Right lobe of liver (tissue), 6 donors: ENCODE measurements at regions not wholly inside any gene's neighbourhood (a gene's known extent, or its start where the extent isn't known, plus 50 kb on each side); places are given as distances from the start of the nearest gene placed in this dataset.

Experiments
- ATAC-seq, 4 donors: fragments of 200-7000 bp; cut with Tn5 transposase; one replicate each; pipeline ENCODE4 v1.9.1; 2020; ENCODE audit warnings: mild to moderate bottlenecking in 4 of 4, moderate library complexity in 4 of 4
- DNase-seq, 3 donors: peaks; one replicate each; pipeline ENCODE4 v3.0.0-alpha.2; 2020
- H3K27ac ChIP-seq, 3 donors: fragments of 200-600 bp; one replicate each; pipeline ENCODE4 v1.8.0; 2022
- H3K27me3 ChIP-seq, 2 donors: fragments of 200-600 bp; one replicate each; pipeline ENCODE4 v1.8.0; 2022
- H3K36me3 ChIP-seq, 4 donors: fragments of 200-600 bp; sonication (generic) in 1 of 4; one replicate each; pipeline versions ENCODE4 v1.5.1 to v1.8.0; 2017 to 2022; ENCODE audit warnings: control low read depth in 1 of 4
- H3K4me1 ChIP-seq, 4 donors: fragments of 200-600 bp; sonication (generic) in 1 of 4; one replicate each; pipeline versions ENCODE4 v1.5.1 to v1.8.0; 2017 to 2022; ENCODE audit warnings: control low read depth in 1 of 4
- H3K4me3 ChIP-seq, 3 donors: fragments of 200-600 bp; one replicate each; pipeline ENCODE4 v1.8.0; 2022
- H3K9me3 ChIP-seq, 4 donors: fragments of 200-600 bp; sonication (generic) in 1 of 4; one replicate each; pipeline versions ENCODE4 v1.5.1 to v1.8.0; 2017 to 2022; ENCODE audit warnings: control low read depth in 1 of 4
- CTCF ChIP-seq, 4 donors: fragments of 200-600 bp in 3 of 4; fragments of 450-650 bp in 1 of 4; IDR thresholded peaks; one replicate each; pipeline versions ENCODE4 v1.5.1 to v1.8.0; 2016 to 2022; ENCODE audit warnings: antibody characterized with exemption in 4 of 4, mild to moderate bottlenecking in 2 of 4
- POLR2A ChIP-seq: fragments of 450-650 bp; IDR thresholded peaks from one replicate; pipeline ENCODE4 v1.6.1; 2017; ENCODE audit warnings: antibody characterized with exemption, mild to moderate bottlenecking
- WGBS: methylation state at CpG from one replicate; pipeline ENCODE4 v1.1.6; 2018; ENCODE audit warnings: low coverage, low lambda C conversion rate; ENCODE audit not compliant: insufficient coverage; ENCODE audit errors: missing lambda C conversion rate; 5-methylcytosine and 5-hydroxymethylcytosine counted together
- intact Hi-C, 2 donors: fragments of 100-400 bp; cut with DNase I; formaldehyde crosslinking; loops; one replicate each; pipeline versions ENCODE4 v1.11.2 to v1.14.1; 2022
- donor health status: DM: no; HTN: yes; CAD: no.
- donor health status: DM: no; HTN: no; CAD: no.
- donor health status: DM: no; HTN: no; CAD: no.
- donor health status: DM: no; HTN: yes; CAD: no.
- donor health status: DM: no; HTN: yes; CAD: no.

GRCh38 chr4:178240891-178241290, 798.7 kb upstream of the AGA start:
- Histone ChIP-seq H3K4me3 (no peak overlapping the region), H3K4me1 (no peaks in the 10 kb centered on the region), H3K27me3 (no peaks in the 10 kb centered on the region), H3K36me3 (no peaks in the 10 kb centered on the region), H3K9me3 (no peaks in the 10 kb centered on the region), H3K27ac (no peak overlapping the region)
- no peak for DNase-seq
- WGBS: 81% methylated on average over 5 of the region's 9 CpGs
- peak in 1 of 4 donors; percentile 41 for ATAC-seq
- intact Hi-C loops: no loop called here
- no peak for TF ChIP-seq CTCF (IDR thresholded peaks at IDR 0.05)
- no peak for TF ChIP-seq POLR2A

- DNase-seq (no peak), ATAC-seq (peak in 1 of 4 donors; percentile 22)
- no CpG with 5 or more reads among the region's 3 CpGs for WGBS
- no peak for TF ChIP-seq CTCF (IDR thresholded peaks at IDR 0.05)
- no peak for TF ChIP-seq POLR2A
- H3K9me3 ChIP-seq: no peaks in the 10 kb centered on the region
- no peaks in the 10 kb centered on the region for H3K27me3 ChIP-seq
- no peaks in the 10 kb centered on the region for H3K36me3 ChIP-seq
- intact Hi-C loops: no loop called here
- no peak overlapping the region for H3K27ac ChIP-seq
- H3K4me3 ChIP-seq: no peak overlapping the region
- H3K4me1 ChIP-seq: no peaks in the 10 kb centered on the region
Observed at GRCh38 chr4:178241601-178242118, 799.4 kb upstream of the AGA start.

DNA sequence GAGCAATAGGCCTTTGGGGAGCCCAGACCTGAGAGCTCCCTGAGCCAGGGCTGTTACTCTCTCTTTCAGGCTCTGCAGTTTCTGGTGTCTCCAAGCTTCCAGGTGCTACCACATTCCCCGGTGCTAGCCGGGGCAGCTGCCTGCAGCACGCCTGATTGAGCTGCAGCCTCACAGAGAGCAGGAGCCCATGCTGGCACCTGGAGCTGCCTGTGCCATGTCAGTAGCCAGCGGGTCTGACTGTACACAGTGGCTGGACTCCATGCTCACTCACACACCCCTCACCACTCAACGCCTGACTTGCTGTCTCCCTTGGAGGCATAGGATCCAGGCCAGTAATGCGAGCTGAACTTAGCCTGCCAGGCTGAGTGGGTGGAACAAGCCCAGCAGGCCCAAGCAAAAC, 800.4 kb upstream of the AGA start:
- Histone ChIP-seq H3K4me1 (no peaks in the 10 kb centered on the region), H3K27me3 (no peaks in the 10 kb centered on the region), H3K27ac (no peak overlapping the region), H3K9me3 (no peaks in the 10 kb centered on the region), H3K4me3 (no peak overlapping the region), H3K36me3 (no peaks in the 10 kb centered on the region)
- DNase-seq (no peak), ATAC-seq (no peak)
- no CpG with 5 or more reads among the region's 6 CpGs for WGBS
- TF ChIP-seq CTCF (IDR thresholded peaks at IDR 0.05) (no peak), POLR2A (no peak)
- intact Hi-C loops: no loop called here

- H3K27me3 ChIP-seq: no peaks in the 10 kb centered on the region
- H3K9me3 ChIP-seq: no peaks in the 10 kb centered on the region
- WGBS: 17% methylated on average over 1 of the region's 1 CpG
- H3K27ac ChIP-seq: no peak overlapping the region
- intact Hi-C loops: no loop called here
- H3K4me1 ChIP-seq: no peaks in the 10 kb centered on the region
- ATAC-seq (no peak), DNase-seq (no peak)
- no peak overlapping the region for H3K4me3 ChIP-seq
- H3K36me3 ChIP-seq: no peaks in the 10 kb centered on the region
- no peak for TF ChIP-seq POLR2A
Observed at GRCh38 chr4:178244785-178245184, 802.5 kb upstream of the AGA start.

DNA sequence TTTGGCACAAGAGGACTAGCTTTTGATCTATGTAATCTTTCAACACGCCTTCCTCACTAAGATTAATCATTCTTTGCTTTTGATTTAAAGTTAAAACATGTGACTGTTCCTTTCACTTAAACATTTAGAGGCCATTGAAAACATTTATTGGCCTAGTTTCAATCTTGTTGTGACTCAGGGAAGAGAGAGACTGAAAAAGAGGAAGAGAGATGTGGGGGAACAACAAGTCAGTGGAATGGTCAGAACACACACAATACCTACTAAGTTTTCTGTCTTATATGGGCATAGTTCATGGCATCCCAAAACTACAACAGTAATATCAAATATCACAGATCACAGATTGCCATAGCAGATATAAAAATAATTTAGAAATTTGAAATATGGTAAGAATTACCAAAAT, 812.9 kb upstream of the AGA start:
- Histone ChIP-seq H3K27me3 (no peaks in the 10 kb centered on the region), H3K9me3 (peaks cover 0 to 3% (median 0%) of the 10 kb centered on the region in 4 donors), H3K4me3 (no peak overlapping the region), H3K4me1 (no peaks in the 10 kb centered on the region), H3K36me3 (no peaks in the 10 kb centered on the region), H3K27ac (no peak overlapping the region)
- TF ChIP-seq POLR2A (no peak), CTCF (IDR thresholded peaks at IDR 0.05) (no peak)
- no peak for DNase-seq
- intact Hi-C loops: no loop called here
- WGBS: 38% methylated on average over 1 of the region's 1 CpG
- no peak for ATAC-seq
